Astrocyte of the cerebellum (primary cell): ENCODE measurements at regions not wholly inside any gene's neighbourhood (a gene's known extent, or its start where the extent isn't known, plus 50 kb on each side); places are given as distances from the start of the nearest gene placed in this dataset.

Experiments
- DNase-seq: peaks from one replicate; pipeline ENCODE4 v3.0.0-alpha.2; 2011; ENCODE audit warnings: low read depth
- H3K4me3 ChIP-seq: 2 replicates; pipeline ENCODE4 v1.5.1; 2011; ENCODE audit warnings: mild to moderate bottlenecking, low read depth, low read length, moderate library complexity
- in situ Hi-C: cut with HindIII; loops from 2 replicates; pipeline ENCODE4 v1.10.0; 2017; ENCODE audit warnings: low sequenced_read_pairs
- TF ChIP-seq, protein P1 (sequence below): IDR thresholded peaks from 2 replicates; pipeline ENCODE4 v1.5.1; 2012; ENCODE audit warnings: low read length, low read depth, moderate library complexity, mild to moderate bottlenecking; ENCODE audit errors: missing control alignments

DNA sequence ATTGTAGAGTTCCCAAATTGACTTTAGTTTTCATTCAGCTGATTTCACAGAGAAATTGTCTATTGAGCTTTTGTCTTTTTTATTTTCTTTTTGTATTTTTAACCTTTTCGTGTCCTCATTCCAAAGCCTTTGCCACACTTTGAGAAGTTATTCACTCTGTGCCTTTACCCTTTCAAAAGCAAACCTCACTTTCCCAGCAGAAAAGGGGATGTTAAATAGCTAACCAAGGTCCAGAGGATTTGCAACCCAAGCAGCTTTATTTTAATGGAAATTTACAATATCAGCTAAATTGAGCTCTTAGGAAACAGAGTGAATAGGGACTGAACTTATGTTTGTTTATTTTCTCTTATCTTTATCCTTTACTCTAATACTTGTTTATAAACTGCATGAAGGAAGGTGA lies 428.8 kb downstream of the PCDH7 start:
- TF ChIP-seq, protein P1, sequence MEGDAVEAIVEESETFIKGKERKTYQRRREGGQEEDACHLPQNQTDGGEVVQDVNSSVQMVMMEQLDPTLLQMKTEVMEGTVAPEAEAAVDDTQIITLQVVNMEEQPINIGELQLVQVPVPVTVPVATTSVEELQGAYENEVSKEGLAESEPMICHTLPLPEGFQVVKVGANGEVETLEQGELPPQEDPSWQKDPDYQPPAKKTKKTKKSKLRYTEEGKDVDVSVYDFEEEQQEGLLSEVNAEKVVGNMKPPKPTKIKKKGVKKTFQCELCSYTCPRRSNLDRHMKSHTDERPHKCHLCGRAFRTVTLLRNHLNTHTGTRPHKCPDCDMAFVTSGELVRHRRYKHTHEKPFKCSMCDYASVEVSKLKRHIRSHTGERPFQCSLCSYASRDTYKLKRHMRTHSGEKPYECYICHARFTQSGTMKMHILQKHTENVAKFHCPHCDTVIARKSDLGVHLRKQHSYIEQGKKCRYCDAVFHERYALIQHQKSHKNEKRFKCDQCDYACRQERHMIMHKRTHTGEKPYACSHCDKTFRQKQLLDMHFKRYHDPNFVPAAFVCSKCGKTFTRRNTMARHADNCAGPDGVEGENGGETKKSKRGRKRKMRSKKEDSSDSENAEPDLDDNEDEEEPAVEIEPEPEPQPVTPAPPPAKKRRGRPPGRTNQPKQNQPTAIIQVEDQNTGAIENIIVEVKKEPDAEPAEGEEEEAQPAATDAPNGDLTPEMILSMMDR, result no peak
- no peak overlapping the region for H3K4me3 ChIP-seq
- in situ Hi-C loops, result no loop called here
- DNase-seq, result no peak

DNA sequence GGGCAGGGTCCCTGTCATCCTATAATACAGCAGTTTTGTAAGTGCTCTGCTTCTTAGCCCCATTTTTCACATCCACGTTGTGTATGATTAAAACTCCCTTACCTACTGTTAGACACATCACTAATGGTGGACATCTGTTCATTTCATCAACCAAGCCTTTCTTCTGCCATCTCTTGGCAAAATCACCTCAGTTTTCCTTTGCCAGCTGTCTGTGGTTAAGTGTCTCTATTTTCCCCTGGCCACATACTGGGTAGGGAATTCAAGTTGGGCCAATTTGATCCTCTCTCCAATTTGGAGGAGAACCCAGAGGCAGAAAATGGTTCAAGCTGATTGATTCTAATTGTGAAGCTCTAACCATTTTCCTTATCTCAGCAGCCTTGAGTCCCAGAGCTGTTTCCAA lies 436.1 kb downstream of the PCDH7 start:
- in situ Hi-C loops, result no loop called here
- TF ChIP-seq, protein P1, result no peak
- H3K4me3 ChIP-seq, result no peak overlapping the region
- DNase-seq, result no peak

DNA sequence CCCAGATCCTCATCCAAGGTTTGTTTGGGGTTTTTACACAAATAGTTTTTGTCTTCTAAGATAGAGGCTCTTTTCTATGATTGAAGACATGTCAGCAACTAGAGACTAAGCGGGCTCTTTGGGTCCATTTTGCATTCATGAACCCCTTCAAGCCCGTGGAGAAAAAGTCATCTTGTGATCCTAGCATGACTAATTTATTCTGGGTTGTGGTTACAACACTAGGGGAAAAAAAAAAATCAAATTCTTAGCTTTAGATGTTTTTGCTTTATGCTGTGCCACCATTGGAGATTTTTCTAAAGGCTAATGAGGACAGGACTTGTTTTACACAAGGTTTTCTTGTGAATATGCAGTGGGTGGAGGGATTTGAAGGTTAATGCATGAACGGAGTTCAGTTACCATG lies 440.0 kb downstream of the PCDH7 start:
- peak; percentile 8 for DNase-seq
- H3K4me3 ChIP-seq, result no peak overlapping the region
- TF ChIP-seq, protein P1, result no peak
- in situ Hi-C loops, result no loop called here

GRCh38 chr4:31169846-31170245 lies 449.7 kb downstream of the PCDH7 start:
- in situ Hi-C loops, result no loop called here
- TF ChIP-seq, protein P1, result no peak
- no peak for DNase-seq

GRCh38 chr4:31171362-31171761 lies 451.2 kb downstream of the PCDH7 start:
- TF ChIP-seq, protein P1, result no peak
- H3K4me3 ChIP-seq, result no peak overlapping the region
- in situ Hi-C loops, result no loop called here
- DNase-seq, result no peak

More at GRCh38 chr4:31169846-31170245, 449.7 kb downstream of the PCDH7 start:
- no peak overlapping the region for H3K4me3 ChIP-seq

DNA sequence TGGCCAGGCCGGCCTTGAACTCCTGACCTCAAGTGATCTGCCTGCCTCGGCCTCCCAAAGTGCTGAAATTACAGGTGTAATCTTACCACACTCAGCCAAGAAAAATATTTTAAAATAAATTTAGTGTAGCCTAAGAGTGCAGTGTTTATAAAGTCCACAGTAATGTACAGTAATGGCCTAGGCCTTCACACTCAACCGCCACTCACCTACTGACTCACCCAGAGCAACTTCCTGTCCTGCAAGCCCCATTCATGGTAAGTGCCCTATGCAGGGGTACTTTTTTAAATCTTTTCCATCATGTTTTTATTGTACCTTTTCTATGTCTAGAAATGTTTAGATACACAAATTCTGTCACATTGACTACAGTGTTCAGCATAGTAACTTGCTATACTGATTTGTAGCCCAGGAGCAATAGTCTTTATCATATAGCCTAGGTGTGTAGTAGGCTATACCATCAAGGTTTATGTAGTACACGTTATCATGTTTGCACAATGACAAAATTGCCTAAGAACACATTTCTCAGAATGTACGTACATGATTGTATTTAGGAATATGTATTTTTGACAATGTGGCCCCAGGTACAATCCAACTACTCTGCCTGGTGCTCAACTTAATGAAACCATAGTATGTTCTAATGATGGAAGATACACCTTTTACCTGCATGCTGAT lies 455.2 kb downstream of the PCDH7 start:
- in situ Hi-C loops, result no loop called here
- TF ChIP-seq, protein P1, result no peak
- H3K4me3 ChIP-seq, result no peak overlapping the region
- no peak for DNase-seq

DNA sequence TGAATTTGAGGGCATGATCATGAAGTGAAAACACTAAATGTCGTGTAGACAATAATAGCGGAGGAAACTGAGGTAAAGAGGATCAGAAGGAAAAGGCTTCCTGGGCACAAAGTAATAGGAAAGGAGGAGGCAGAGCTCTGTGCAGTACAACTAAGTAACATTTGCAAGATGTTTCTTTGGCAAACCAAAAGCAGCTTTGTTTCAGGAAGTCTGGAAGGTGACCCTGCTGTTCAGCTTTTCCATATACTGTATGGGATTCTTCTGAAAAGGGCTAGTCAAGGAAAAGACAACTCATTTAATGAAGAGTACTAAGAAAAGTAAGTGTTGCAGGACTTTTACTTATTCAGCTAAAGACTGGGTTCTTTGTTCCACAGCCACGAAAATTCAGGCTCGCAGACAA lies 463.1 kb downstream of the PCDH7 start:
- no peak overlapping the region for H3K4me3 ChIP-seq
- in situ Hi-C loops, result no loop called here
- no peak for DNase-seq
- TF ChIP-seq, protein P1, result no peak
